ENCODE measurements at regions not wholly inside any gene's neighbourhood (a gene's known extent, or its start where the extent isn't known, plus 50 kb on each side); places are given as distances from the start of the nearest gene placed in this dataset.

DNA sequence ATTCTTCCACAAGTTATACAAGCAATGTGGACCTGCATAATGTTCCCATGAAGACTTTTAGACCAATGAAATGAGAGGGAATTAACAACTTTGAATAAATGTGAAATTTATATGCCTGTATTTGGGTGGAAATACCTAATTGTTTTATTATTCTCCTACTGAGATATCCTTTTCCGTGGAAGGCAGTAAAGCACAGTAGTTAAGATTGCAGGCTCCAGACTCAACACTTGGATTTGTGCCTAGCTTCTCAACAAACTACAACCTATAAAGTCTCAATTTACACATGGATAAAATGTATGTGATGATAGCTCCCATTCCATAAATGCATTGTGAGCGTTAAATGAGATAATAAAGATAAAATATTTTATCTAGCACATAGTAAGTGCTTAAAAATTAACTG, 857.8 kb downstream of the CENPC start:
- TF ChIP-seq, protein P1, sequence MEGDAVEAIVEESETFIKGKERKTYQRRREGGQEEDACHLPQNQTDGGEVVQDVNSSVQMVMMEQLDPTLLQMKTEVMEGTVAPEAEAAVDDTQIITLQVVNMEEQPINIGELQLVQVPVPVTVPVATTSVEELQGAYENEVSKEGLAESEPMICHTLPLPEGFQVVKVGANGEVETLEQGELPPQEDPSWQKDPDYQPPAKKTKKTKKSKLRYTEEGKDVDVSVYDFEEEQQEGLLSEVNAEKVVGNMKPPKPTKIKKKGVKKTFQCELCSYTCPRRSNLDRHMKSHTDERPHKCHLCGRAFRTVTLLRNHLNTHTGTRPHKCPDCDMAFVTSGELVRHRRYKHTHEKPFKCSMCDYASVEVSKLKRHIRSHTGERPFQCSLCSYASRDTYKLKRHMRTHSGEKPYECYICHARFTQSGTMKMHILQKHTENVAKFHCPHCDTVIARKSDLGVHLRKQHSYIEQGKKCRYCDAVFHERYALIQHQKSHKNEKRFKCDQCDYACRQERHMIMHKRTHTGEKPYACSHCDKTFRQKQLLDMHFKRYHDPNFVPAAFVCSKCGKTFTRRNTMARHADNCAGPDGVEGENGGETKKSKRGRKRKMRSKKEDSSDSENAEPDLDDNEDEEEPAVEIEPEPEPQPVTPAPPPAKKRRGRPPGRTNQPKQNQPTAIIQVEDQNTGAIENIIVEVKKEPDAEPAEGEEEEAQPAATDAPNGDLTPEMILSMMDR (IDR thresholded peaks at IDR 0.05): no peak
- no peak for TF ChIP-seq POLR2A (IDR thresholded peaks at IDR 0.05)

Measured in uterus (tissue), 2 donors.